ENCODE measurements at regions not wholly inside any gene's neighbourhood (a gene's known extent, or its start where the extent isn't known, plus 50 kb on each side); places are given as distances from the start of the nearest gene placed in this dataset.

DNA sequence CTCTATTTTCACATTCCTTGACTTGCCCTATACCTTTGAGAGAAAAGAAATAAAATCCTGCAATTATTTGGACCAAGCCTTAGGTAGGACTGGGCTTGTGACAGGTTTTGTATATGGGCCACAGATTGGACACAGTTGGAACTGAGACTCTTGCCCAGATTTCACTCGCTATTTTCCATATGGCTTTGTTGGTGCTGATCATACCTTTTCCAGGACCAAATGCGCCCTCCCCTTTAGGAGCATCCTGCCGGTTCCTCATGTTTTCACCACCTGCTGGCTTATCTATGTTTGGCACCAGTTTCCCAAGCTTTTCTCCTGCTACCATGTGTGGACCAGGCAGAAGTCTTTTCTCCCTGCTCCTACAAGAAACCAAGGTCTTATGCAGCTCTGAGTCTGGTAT is 494.9 kb downstream of the EPHA4 start:
- intact Hi-C loops (cut with DNase I, micrococcal nuclease): no loop called here
- Histone ChIP-seq H3K27ac (ENCODE audit: low read depth in 1 of 2, low read length in 2 of 2) (no peak overlapping the region), H3K4me1 (ENCODE audit: insufficient read depth, low read length) (no peaks in the 10 kb centered on the region), H3K4me3 (ENCODE audit: low read length) (no peak overlapping the region), H3K9me3 (ENCODE audit: control insufficient read depth in 1 of 2, insufficient read depth in 1 of 2, low read length in 2 of 2) (no peaks in the 10 kb centered on the region), H3K27me3 (ENCODE audit: control insufficient read depth in 1 of 2, insufficient read depth in 2 of 2, low read length in 2 of 2) (no peaks in the 10 kb centered on the region), H3K36me3 (ENCODE audit: insufficient read depth, low read length) (no peaks in the 10 kb centered on the region)
- ATAC-seq (ENCODE audit: poor library complexity) (no peak), DNase-seq (no peak)
- TF ChIP-seq, protein P1, sequence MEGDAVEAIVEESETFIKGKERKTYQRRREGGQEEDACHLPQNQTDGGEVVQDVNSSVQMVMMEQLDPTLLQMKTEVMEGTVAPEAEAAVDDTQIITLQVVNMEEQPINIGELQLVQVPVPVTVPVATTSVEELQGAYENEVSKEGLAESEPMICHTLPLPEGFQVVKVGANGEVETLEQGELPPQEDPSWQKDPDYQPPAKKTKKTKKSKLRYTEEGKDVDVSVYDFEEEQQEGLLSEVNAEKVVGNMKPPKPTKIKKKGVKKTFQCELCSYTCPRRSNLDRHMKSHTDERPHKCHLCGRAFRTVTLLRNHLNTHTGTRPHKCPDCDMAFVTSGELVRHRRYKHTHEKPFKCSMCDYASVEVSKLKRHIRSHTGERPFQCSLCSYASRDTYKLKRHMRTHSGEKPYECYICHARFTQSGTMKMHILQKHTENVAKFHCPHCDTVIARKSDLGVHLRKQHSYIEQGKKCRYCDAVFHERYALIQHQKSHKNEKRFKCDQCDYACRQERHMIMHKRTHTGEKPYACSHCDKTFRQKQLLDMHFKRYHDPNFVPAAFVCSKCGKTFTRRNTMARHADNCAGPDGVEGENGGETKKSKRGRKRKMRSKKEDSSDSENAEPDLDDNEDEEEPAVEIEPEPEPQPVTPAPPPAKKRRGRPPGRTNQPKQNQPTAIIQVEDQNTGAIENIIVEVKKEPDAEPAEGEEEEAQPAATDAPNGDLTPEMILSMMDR (IDR thresholded peaks at IDR 0.05): no peak
- ChIA-PET CTCF (no interaction called here), POLR2A (no interaction called here)
- H3K36me3 Mint-ChIP-seq (ENCODE audit: low read depth): no peaks in the 10 kb centered on the region
- no peaks in the 10 kb centered on the region for H3K4me1 Mint-ChIP-seq (ENCODE audit: low read depth)
- no peak overlapping the region for H3K27ac Mint-ChIP-seq
- no peaks in the 10 kb centered on the region for H3K27me3 Mint-ChIP-seq
- no peak overlapping the region for H3K4me3 Mint-ChIP-seq
- no peaks in the 10 kb centered on the region for H3K9me3 Mint-ChIP-seq

DNA sequence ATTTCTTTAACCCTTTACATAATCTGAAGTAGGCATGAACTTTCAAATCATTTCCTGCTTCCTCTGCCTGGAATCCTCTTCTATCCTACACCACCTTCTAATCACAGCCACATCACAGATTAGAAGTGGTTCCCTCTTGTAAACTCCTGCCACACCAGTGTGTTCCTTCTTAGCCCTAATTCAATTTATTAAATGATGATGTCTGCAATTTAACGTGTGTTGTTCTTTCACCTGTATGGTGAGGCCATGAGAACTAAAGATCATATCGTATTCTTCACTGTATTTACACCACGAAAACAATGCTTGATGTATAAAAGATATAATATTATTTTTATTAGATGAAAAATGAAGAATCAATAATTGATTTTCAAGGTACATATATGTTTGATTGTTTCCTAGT is 494.3 kb downstream of the EPHA4 start:
- no peaks in the 10 kb centered on the region for H3K36me3 ChIP-seq (ENCODE audit: insufficient read depth, low read length)
- H3K9me3 ChIP-seq (ENCODE audit: control insufficient read depth in 1 of 2, insufficient read depth in 1 of 2, low read length in 2 of 2): no peaks in the 10 kb centered on the region
- no peak overlapping the region for H3K4me3 ChIP-seq (ENCODE audit: low read length)
- intact Hi-C loops (cut with DNase I, micrococcal nuclease): no loop called here
- H3K27me3 ChIP-seq (ENCODE audit: control insufficient read depth in 1 of 2, insufficient read depth in 2 of 2, low read length in 2 of 2): no peaks in the 10 kb centered on the region
- no peak overlapping the region for H3K27ac Mint-ChIP-seq
- ATAC-seq (ENCODE audit: poor library complexity) (no peak), DNase-seq (no peak)
- no peaks in the 10 kb centered on the region for H3K4me1 ChIP-seq (ENCODE audit: insufficient read depth, low read length)
- H3K27ac ChIP-seq (ENCODE audit: low read depth in 1 of 2, low read length in 2 of 2): no peak overlapping the region
- no peaks in the 10 kb centered on the region for H3K27me3 Mint-ChIP-seq
- TF ChIP-seq, protein P1 (IDR thresholded peaks at IDR 0.05): no peak
- H3K4me1 Mint-ChIP-seq (ENCODE audit: low read depth): no peaks in the 10 kb centered on the region
- CTCF ChIA-PET: no interaction called here
- H3K9me3 Mint-ChIP-seq: no peaks in the 10 kb centered on the region
- POLR2A ChIA-PET: no interaction called here
- no peaks in the 10 kb centered on the region for H3K36me3 Mint-ChIP-seq (ENCODE audit: low read depth)
- no peak overlapping the region for H3K4me3 Mint-ChIP-seq

DNA sequence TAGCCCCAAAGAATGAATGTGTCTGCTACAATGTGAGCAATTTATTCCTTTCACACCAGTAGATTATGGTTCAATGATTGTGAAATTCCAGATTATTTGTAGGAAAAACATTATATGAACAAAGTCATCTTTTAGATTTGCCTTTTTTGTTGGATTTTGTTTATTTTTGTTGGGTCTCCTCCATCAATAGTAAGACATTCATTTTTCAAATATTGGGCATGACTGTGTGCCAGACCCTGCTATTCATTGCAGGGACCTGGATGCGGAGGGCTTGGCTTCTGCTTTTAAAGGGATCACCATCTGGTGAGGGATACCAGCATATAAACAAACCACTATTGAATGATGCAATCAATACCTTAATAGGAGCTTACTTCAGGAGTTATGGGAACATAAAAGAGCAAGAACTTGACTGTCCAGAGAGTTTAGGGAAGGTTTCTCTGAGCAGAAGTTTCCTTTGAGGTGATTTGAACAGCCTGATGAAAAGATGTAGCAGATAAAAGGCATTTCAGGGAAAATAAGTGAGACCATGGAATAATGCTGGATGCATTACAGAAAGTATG is 486.7 kb downstream of the EPHA4 start:
- no peak for ATAC-seq (ENCODE audit: poor library complexity)
- intact Hi-C loops (cut with DNase I, micrococcal nuclease): no loop called here
- Histone ChIP-seq H3K4me3 (ENCODE audit: low read length) (no peak overlapping the region), H3K27me3 (ENCODE audit: control insufficient read depth in 1 of 2, insufficient read depth in 2 of 2, low read length in 2 of 2) (no peaks in the 10 kb centered on the region), H3K4me1 (ENCODE audit: insufficient read depth, low read length) (no peaks in the 10 kb centered on the region), H3K36me3 (ENCODE audit: insufficient read depth, low read length) (no peaks in the 10 kb centered on the region), H3K27ac (ENCODE audit: low read depth in 1 of 2, low read length in 2 of 2) (no peak overlapping the region), H3K9me3 (ENCODE audit: control insufficient read depth in 1 of 2, insufficient read depth in 1 of 2, low read length in 2 of 2) (no peaks in the 10 kb centered on the region)
- TF ChIP-seq, protein P1 (IDR thresholded peaks at IDR 0.05): no peak
- ChIA-PET POLR2A (no interaction called here), CTCF (no interaction called here)
- no peak for DNase-seq
- H3K36me3 Mint-ChIP-seq (ENCODE audit: low read depth): no peaks in the 10 kb centered on the region
- H3K9me3 Mint-ChIP-seq: no peaks in the 10 kb centered on the region
- H3K4me3 Mint-ChIP-seq: no peak overlapping the region
- H3K4me1 Mint-ChIP-seq (ENCODE audit: low read depth): no peaks in the 10 kb centered on the region
- no peaks in the 10 kb centered on the region for H3K27me3 Mint-ChIP-seq
- H3K27ac Mint-ChIP-seq: no peak overlapping the region
